ENCODE measurements at regions not wholly inside any gene's neighbourhood (a gene's known extent, or its start where the extent isn't known, plus 50 kb on each side); places are given as distances from the start of the nearest gene placed in this dataset.
A peak's percentile ranks its signal among the peaks of the same experiment; 100 is the strongest.

DNA sequence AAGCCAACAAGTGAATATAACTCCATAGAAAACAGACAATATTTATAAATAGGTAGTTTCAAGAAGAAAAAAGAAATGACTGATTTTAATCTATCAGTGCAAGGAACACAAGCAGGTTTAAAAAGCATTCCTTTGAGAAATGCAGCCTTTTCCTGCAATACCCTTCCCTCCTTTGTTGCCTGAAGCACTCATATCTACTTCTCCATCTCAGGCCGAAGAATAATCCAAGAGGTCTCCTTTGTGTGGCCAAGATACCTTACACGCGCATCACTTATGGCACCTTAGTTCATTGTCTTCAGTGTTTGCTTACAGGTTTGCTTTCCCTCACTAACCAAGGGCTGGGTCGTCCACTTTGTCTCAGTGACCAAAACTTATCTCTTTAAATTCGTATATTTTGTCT, 93.0 kb downstream of the MAIP1 start:
- Histone ChIP-seq H3K79me2 (replicated peaks; ENCODE audit: insufficient read depth, low read length) (no peaks in the 10 kb centered on the region), H3K36me3 (ENCODE audit: insufficient read depth, low read length) (no peaks in the 10 kb centered on the region), H3K9me3 (ENCODE audit: low read length) (peaks cover 3% of the 10 kb centered on the region), H3K9me2 (ENCODE audit: insufficient read depth, low read length) (no peaks in the 10 kb centered on the region), H3K4me3 (ENCODE audit: low read length) (no peak overlapping the region), H4K20me1 (ENCODE audit: insufficient read depth) (no peaks in the 10 kb centered on the region), H3K4me2 (ENCODE audit: low read length) (no peak overlapping the region), H3F3A (ENCODE audit: insufficient read depth, low read length, poor library complexity, severe bottlenecking) (no peaks in the 10 kb centered on the region), H3K27ac (ENCODE audit: low read length) (no peak overlapping the region), H3K27me3 (ENCODE audit: insufficient read depth, low read depth, low read length) (no peaks in the 10 kb centered on the region), H3K9ac (ENCODE audit: low read length) (no peak overlapping the region), H2AFZ (ENCODE audit: low read depth, low read length) (no peak overlapping the region)
- TF ChIP-seq SMC3 (conservative IDR thresholded peaks at IDR 0.05; ENCODE audit: poor library complexity) = no peak

DNA sequence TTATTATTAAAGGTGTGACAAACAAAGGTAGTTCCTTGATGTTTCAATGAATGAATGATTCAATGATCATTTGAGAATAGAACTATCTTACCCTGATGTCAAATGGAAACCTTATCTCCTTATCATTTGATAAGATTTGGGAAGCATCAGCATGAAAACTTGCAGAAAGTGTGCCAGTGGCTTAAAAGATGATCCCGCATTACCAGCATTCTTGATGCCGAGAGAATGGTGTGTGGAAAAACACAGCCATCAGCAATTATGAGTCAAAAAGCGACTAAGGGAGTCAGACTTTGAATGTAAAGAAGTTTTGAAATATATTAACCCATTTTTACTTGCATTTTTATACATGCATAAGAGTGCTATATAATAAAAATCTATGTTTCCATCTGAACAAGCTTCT, 93.7 kb downstream of the MAIP1 start:
- Histone ChIP-seq H3K27me3 (ENCODE audit: insufficient read depth, low read depth, low read length) (no peaks in the 10 kb centered on the region), H3K9me2 (ENCODE audit: insufficient read depth, low read length) (no peaks in the 10 kb centered on the region), H3K9ac (ENCODE audit: low read length) (no peak overlapping the region), H3K79me2 (replicated peaks; ENCODE audit: insufficient read depth, low read length) (no peaks in the 10 kb centered on the region), H3F3A (ENCODE audit: insufficient read depth, low read length, poor library complexity, severe bottlenecking) (no peaks in the 10 kb centered on the region), H3K27ac (ENCODE audit: low read length) (no peak overlapping the region), H3K36me3 (ENCODE audit: insufficient read depth, low read length) (no peaks in the 10 kb centered on the region), H4K20me1 (ENCODE audit: insufficient read depth) (no peaks in the 10 kb centered on the region), H3K9me3 (ENCODE audit: low read length) (peaks cover 3% of the 10 kb centered on the region), H2AFZ (ENCODE audit: low read depth, low read length) (no peak overlapping the region), H3K4me2 (ENCODE audit: low read length) (no peak overlapping the region), H3K4me3 (ENCODE audit: low read length) (no peak overlapping the region)
- TF ChIP-seq TAF1 (IDR thresholded peaks at IDR 0.05; ENCODE audit: low read depth) (no peak), EZH2 (IDR thresholded peaks at IDR 0.05; ENCODE audit: borderline replicate concordance, insufficient read depth, low read length, poor library complexity, severe bottlenecking) (no peak), RAD21 (conservative IDR thresholded peaks at IDR 0.05) (no peak), EP300 (conservative IDR thresholded peaks at IDR 0.05; ENCODE audit: poor library complexity, severe bottlenecking) (no peak), MXI1 (conservative IDR thresholded peaks at IDR 0.05; ENCODE audit: poor library complexity, severe bottlenecking) (no peak), POLR2AphosphoS5 (IDR thresholded peaks at IDR 0.05) (no peak)

DNA sequence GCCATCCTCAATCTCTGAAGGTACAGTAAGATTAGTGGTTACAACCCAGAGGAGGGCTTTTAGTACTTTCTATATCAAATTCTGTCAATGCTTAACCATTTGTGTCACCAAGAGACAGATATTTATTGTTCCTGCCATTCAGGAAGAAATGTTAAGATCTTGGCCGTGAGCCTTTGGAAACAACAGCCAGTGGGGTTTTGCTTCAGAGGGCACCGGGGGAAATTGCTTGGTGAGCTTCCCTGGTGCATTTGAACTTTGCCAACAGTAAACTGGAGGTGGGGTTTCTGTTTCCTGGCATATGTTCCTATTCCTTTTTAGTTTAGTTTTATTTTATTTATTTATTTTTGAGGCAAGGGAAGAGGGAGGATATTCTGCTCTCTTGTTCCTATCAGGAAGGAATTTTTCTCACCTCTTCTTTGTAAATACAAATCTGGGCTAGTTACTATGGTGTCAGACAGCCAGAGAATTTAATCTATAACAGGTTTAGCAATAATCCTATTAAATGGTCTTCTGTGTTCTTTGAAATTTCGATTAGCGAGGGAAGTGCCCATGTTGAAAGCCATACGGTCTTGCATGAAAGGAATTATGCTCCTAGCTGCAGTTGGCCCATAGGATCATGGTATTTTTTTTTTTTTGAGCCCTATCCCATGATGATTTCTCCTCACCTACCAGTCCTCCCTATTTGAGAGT, 95.7 kb downstream of the MAIP1 start:
- H3F3A ChIP-seq (ENCODE audit: insufficient read depth, low read length, poor library complexity, severe bottlenecking) = no peaks in the 10 kb centered on the region
- no peak overlapping the region for H3K4me3 ChIP-seq (ENCODE audit: low read length)
- H2AFZ ChIP-seq (ENCODE audit: low read depth, low read length) = no peak overlapping the region
- no peak overlapping the region for H3K9ac ChIP-seq (ENCODE audit: low read length)
- no peaks in the 10 kb centered on the region for H3K9me3 ChIP-seq (ENCODE audit: low read length)
- no peak overlapping the region for H3K4me2 ChIP-seq (ENCODE audit: low read length)
- no peaks in the 10 kb centered on the region for H3K79me2 ChIP-seq (replicated peaks; ENCODE audit: insufficient read depth, low read length)
- H3K27me3 ChIP-seq (ENCODE audit: insufficient read depth, low read depth, low read length) = no peaks in the 10 kb centered on the region
- no peak overlapping the region for H3K27ac ChIP-seq (ENCODE audit: low read length)
- TF ChIP-seq EP300 (conservative IDR thresholded peaks at IDR 0.05; ENCODE audit: poor library complexity, severe bottlenecking) = peak; percentile 39
- no peak for TF ChIP-seq EZH2 (IDR thresholded peaks at IDR 0.05; ENCODE audit: borderline replicate concordance, insufficient read depth, low read length, poor library complexity, severe bottlenecking)
- no peak for TF ChIP-seq SMC3 (conservative IDR thresholded peaks at IDR 0.05; ENCODE audit: poor library complexity)
- no peaks in the 10 kb centered on the region for H3K9me2 ChIP-seq (ENCODE audit: insufficient read depth, low read length)
- no peaks in the 10 kb centered on the region for H3K36me3 ChIP-seq (ENCODE audit: insufficient read depth, low read length)
- H4K20me1 ChIP-seq (ENCODE audit: insufficient read depth) = no peaks in the 10 kb centered on the region

DNA sequence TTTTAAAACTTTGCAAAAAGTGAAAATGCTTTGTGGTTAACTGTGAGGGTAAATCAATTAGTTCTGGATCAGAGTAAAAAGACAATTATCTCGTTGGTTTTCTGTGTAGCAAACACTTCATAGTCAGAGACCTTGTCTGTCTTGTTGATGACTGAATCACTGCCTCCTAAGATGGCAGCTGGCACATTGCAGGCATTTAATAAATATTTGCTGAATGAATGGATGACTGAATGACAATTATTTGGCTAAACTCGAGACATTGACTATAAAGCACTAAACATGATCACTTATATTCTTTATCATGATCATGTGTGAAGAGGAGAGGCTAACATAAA, 96.2 kb downstream of the MAIP1 start:
- no peaks in the 10 kb centered on the region for H3K79me2 ChIP-seq (replicated peaks; ENCODE audit: insufficient read depth, low read length)
- H4K20me1 ChIP-seq (ENCODE audit: insufficient read depth) = no peaks in the 10 kb centered on the region
- H3K4me2 ChIP-seq (ENCODE audit: low read length) = no peak overlapping the region
- H3K36me3 ChIP-seq (ENCODE audit: insufficient read depth, low read length) = no peaks in the 10 kb centered on the region
- no peak overlapping the region for H3K4me3 ChIP-seq (ENCODE audit: low read length)
- H2AFZ ChIP-seq (ENCODE audit: low read depth, low read length) = no peak overlapping the region
- H3F3A ChIP-seq (ENCODE audit: insufficient read depth, low read length, poor library complexity, severe bottlenecking) = no peaks in the 10 kb centered on the region
- H3K9me3 ChIP-seq (ENCODE audit: low read length) = no peaks in the 10 kb centered on the region
- TF ChIP-seq, protein P1, sequence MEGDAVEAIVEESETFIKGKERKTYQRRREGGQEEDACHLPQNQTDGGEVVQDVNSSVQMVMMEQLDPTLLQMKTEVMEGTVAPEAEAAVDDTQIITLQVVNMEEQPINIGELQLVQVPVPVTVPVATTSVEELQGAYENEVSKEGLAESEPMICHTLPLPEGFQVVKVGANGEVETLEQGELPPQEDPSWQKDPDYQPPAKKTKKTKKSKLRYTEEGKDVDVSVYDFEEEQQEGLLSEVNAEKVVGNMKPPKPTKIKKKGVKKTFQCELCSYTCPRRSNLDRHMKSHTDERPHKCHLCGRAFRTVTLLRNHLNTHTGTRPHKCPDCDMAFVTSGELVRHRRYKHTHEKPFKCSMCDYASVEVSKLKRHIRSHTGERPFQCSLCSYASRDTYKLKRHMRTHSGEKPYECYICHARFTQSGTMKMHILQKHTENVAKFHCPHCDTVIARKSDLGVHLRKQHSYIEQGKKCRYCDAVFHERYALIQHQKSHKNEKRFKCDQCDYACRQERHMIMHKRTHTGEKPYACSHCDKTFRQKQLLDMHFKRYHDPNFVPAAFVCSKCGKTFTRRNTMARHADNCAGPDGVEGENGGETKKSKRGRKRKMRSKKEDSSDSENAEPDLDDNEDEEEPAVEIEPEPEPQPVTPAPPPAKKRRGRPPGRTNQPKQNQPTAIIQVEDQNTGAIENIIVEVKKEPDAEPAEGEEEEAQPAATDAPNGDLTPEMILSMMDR (IDR thresholded peaks at IDR 0.05; ENCODE audit: poor library complexity, severe bottlenecking) = no peak
- TF ChIP-seq EZH2 (IDR thresholded peaks at IDR 0.05; ENCODE audit: borderline replicate concordance, insufficient read depth, low read length, poor library complexity, severe bottlenecking) (no peak), MXI1 (conservative IDR thresholded peaks at IDR 0.05; ENCODE audit: poor library complexity, severe bottlenecking) (no peak), RAD21 (conservative IDR thresholded peaks at IDR 0.05) (no peak), TAF1 (IDR thresholded peaks at IDR 0.05; ENCODE audit: low read depth) (no peak), EP300 (conservative IDR thresholded peaks at IDR 0.05; ENCODE audit: poor library complexity, severe bottlenecking) (no peak), POLR2AphosphoS5 (IDR thresholded peaks at IDR 0.05) (no peak), SMC3 (conservative IDR thresholded peaks at IDR 0.05; ENCODE audit: poor library complexity) (no peak)
- TF ChIP-seq, protein P2, sequence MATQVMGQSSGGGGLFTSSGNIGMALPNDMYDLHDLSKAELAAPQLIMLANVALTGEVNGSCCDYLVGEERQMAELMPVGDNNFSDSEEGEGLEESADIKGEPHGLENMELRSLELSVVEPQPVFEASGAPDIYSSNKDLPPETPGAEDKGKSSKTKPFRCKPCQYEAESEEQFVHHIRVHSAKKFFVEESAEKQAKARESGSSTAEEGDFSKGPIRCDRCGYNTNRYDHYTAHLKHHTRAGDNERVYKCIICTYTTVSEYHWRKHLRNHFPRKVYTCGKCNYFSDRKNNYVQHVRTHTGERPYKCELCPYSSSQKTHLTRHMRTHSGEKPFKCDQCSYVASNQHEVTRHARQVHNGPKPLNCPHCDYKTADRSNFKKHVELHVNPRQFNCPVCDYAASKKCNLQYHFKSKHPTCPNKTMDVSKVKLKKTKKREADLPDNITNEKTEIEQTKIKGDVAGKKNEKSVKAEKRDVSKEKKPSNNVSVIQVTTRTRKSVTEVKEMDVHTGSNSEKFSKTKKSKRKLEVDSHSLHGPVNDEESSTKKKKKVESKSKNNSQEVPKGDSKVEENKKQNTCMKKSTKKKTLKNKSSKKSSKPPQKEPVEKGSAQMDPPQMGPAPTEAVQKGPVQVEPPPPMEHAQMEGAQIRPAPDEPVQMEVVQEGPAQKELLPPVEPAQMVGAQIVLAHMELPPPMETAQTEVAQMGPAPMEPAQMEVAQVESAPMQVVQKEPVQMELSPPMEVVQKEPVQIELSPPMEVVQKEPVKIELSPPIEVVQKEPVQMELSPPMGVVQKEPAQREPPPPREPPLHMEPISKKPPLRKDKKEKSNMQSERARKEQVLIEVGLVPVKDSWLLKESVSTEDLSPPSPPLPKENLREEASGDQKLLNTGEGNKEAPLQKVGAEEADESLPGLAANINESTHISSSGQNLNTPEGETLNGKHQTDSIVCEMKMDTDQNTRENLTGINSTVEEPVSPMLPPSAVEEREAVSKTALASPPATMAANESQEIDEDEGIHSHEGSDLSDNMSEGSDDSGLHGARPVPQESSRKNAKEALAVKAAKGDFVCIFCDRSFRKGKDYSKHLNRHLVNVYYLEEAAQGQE (IDR thresholded peaks at IDR 0.05; ENCODE audit: borderline replicate concordance) = no peak
- H3K9me2 ChIP-seq (ENCODE audit: insufficient read depth, low read length) = no peaks in the 10 kb centered on the region
- no peak overlapping the region for H3K9ac ChIP-seq (ENCODE audit: low read length)
- no peaks in the 10 kb centered on the region for H3K27me3 ChIP-seq (ENCODE audit: insufficient read depth, low read depth, low read length)
- no peak overlapping the region for H3K27ac ChIP-seq (ENCODE audit: low read length)

Measured in neural cell (in vitro differentiated cells).